ENCODE measurements at regions not wholly inside any gene's neighbourhood (a gene's known extent, or its start where the extent isn't known, plus 50 kb on each side); places are given as distances from the start of the nearest gene placed in this dataset.
A peak's percentile ranks its signal among the peaks of the same experiment; 100 is the strongest.
"Not testable (repeated sequence)": the region's sequence is repeated elsewhere in the genome, so short reads cannot be mapped to it uniquely, and the experiment has no call there.

GRCh38 chr16:31702796-31703195 is 170.8 kb upstream of the ZNF267 start:
- DNase-seq = no peak

- no peak for DNase-seq
Measured at GRCh38 chr16:31703526-31704128, 170.0 kb upstream of the ZNF267 start.

- DNase-seq = no peak
Measured at GRCh38 chr16:31704138-31704537, 169.5 kb upstream of the ZNF267 start.

GRCh38 chr16:31705371-31705770 is 168.2 kb upstream of the ZNF267 start:
- DNase-seq = no peak

GRCh38 chr16:31706318-31706717 is 167.3 kb upstream of the ZNF267 start:
- no peak for DNase-seq

- DNase-seq = no peak
Measured at GRCh38 chr16:31706925-31707324, 166.7 kb upstream of the ZNF267 start.

- DNase-seq = no peak
Measured at GRCh38 chr16:31707743-31708335, 165.8 kb upstream of the ZNF267 start.

- DNase-seq = no peak
Measured at GRCh38 chr16:31708348-31708747, 165.3 kb upstream of the ZNF267 start.

- no peak for DNase-seq
Measured at GRCh38 chr16:31709181-31709580, 164.4 kb upstream of the ZNF267 start.

- no peak for DNase-seq
Measured at GRCh38 chr16:31710134-31710533, 163.5 kb upstream of the ZNF267 start.

GRCh38 chr16:31710880-31711279 is 162.7 kb upstream of the ZNF267 start:
- DNase-seq = no peak

- no peak for DNase-seq
Measured at GRCh38 chr16:31711344-31711845, 162.2 kb upstream of the ZNF267 start.

GRCh38 chr16:31712064-31712540 is 161.5 kb upstream of the ZNF267 start:
- no peak for DNase-seq

- peak; percentile 95 for DNase-seq
Measured at GRCh38 chr16:31713071-31713944, 160.3 kb upstream of the ZNF267 start.

GRCh38 chr16:31713945-31714902 is 159.4 kb upstream of the ZNF267 start:
- no peak for DNase-seq

- no peak for DNase-seq
Measured at GRCh38 chr16:31714903-31715504, 158.6 kb upstream of the ZNF267 start.

GRCh38 chr16:31715915-31716314 is 157.7 kb upstream of the ZNF267 start:
- DNase-seq = no peak

GRCh38 chr16:31718998-31719397 is 154.6 kb upstream of the ZNF267 start:
- no peak for DNase-seq

GRCh38 chr16:31727553-31727952 is 146.1 kb upstream of the ZNF267 start:
- DNase-seq = no peak

GRCh38 chr16:31734265-31734664 is 139.3 kb upstream of the ZNF267 start:
- no peak for DNase-seq

GRCh38 chr16:31745098-31745497 is 128.5 kb upstream of the ZNF267 start:
- DNase-seq = not testable (repeated sequence)

GRCh38 chr16:31745900-31746299 is 127.7 kb upstream of the ZNF267 start:
- no peak for DNase-seq

Measured in CD4-positive, alpha-beta T cell treated with Interleukin-10 for 1 hour (primary cell).